GM21717 (cell line): ENCODE measurements at regions not wholly inside any gene's neighbourhood (a gene's known extent, or its start where the extent isn't known, plus 50 kb on each side); places are given as distances from the start of the nearest gene placed in this dataset.

Experiments used
- ATAC-seq: cut with Tn5 transposase; IDR thresholded peaks from one replicate; pipeline ENCODE4 v1.9.1; 2021; ENCODE audit warnings: mild to moderate bottlenecking, moderate library complexity; ENCODE audit not compliant: unreplicated experiment

- no peak for ATAC-seq
Observed at GRCh38 chr11:15481871-15482270, 367.1 kb downstream of the INSC start.

- no peak for ATAC-seq
Observed at GRCh38 chr11:15483205-15483604, 368.5 kb downstream of the INSC start.

GRCh38 chr11:15484398-15484797 lies 369.7 kb downstream of the INSC start:
- no peak for ATAC-seq

GRCh38 chr11:15485432-15485831 lies 370.7 kb downstream of the INSC start:
- no peak for ATAC-seq

GRCh38 chr11:15489281-15489680 lies 374.6 kb downstream of the INSC start:
- no peak for ATAC-seq

- ATAC-seq = no peak
Observed at GRCh38 chr11:15490535-15490934, 375.8 kb downstream of the INSC start.

- ATAC-seq = no peak
Observed at GRCh38 chr11:15493066-15493465, 378.3 kb downstream of the INSC start.

- ATAC-seq = no peak
Observed at GRCh38 chr11:15493921-15494620, 379.3 kb downstream of the INSC start.

- no peak for ATAC-seq
Observed at GRCh38 chr11:15494740-15495139, 380.0 kb downstream of the INSC start.

GRCh38 chr11:15495462-15495861 lies 380.7 kb downstream of the INSC start:
- ATAC-seq = no peak

GRCh38 chr11:15497366-15497765 lies 382.6 kb downstream of the INSC start:
- ATAC-seq = no peak

- no peak for ATAC-seq
Observed at GRCh38 chr11:15499674-15500073, 385.0 kb downstream of the INSC start.

- no peak for ATAC-seq
Observed at GRCh38 chr11:15500643-15501042, 385.9 kb downstream of the INSC start.

- no peak for ATAC-seq
Observed at GRCh38 chr11:15501566-15501965, 386.8 kb downstream of the INSC start.

- no peak for ATAC-seq
Observed at GRCh38 chr11:15505155-15505554, 390.4 kb downstream of the INSC start.

- ATAC-seq = no peak
Observed at GRCh38 chr11:15507592-15507991, 392.9 kb downstream of the INSC start.

- no peak for ATAC-seq
Observed at GRCh38 chr11:15509082-15509481, 394.4 kb downstream of the INSC start.

- ATAC-seq = peak; percentile 49
Observed at GRCh38 chr11:15519124-15519791, 404.5 kb downstream of the INSC start.

GRCh38 chr11:15519911-15520310 lies 405.2 kb downstream of the INSC start:
- ATAC-seq = no peak

GRCh38 chr11:15523543-15523942 lies 408.8 kb downstream of the INSC start:
- ATAC-seq = no peak

GRCh38 chr11:15525582-15525981 lies 410.9 kb downstream of the INSC start:
- no peak for ATAC-seq

GRCh38 chr11:15526032-15526431 lies 411.3 kb downstream of the INSC start:
- no peak for ATAC-seq
